ENCODE measurements at regions not wholly inside any gene's neighbourhood (a gene's known extent, or its start where the extent isn't known, plus 50 kb on each side); places are given as distances from the start of the nearest gene placed in this dataset.

DNA sequence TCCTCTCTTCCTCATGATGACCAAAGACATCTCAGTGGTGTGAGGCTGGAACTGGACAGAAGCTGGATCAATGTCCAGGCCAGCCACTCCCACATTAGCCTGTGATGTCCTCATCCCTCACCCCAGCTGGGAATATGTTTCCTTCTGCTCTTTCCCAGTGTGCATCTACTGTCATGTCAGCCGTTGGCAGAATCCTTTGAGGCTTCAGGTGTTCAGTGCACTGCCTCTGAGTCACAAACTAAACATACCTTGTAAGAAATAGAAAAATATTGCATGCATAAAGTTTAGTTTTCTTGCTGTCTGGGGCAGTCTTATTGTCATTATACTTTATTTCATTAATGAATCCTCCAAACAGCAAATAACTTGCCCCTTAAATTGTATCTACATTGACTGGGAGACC is 161.6 kb upstream of the RASGRP1 start:
- TF ChIP-seq, protein P1, sequence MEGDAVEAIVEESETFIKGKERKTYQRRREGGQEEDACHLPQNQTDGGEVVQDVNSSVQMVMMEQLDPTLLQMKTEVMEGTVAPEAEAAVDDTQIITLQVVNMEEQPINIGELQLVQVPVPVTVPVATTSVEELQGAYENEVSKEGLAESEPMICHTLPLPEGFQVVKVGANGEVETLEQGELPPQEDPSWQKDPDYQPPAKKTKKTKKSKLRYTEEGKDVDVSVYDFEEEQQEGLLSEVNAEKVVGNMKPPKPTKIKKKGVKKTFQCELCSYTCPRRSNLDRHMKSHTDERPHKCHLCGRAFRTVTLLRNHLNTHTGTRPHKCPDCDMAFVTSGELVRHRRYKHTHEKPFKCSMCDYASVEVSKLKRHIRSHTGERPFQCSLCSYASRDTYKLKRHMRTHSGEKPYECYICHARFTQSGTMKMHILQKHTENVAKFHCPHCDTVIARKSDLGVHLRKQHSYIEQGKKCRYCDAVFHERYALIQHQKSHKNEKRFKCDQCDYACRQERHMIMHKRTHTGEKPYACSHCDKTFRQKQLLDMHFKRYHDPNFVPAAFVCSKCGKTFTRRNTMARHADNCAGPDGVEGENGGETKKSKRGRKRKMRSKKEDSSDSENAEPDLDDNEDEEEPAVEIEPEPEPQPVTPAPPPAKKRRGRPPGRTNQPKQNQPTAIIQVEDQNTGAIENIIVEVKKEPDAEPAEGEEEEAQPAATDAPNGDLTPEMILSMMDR (IDR thresholded peaks at IDR 0.05; ENCODE audit: low read length): no peak
- no peak for TF ChIP-seq EZH2 (IDR thresholded peaks at IDR 0.05; ENCODE audit: borderline replicate concordance, low read length)
